HEK293 (cell line): ENCODE measurements at regions not wholly inside any gene's neighbourhood (a gene's known extent, or its start where the extent isn't known, plus 50 kb on each side); places are given as distances from the start of the nearest gene placed in this dataset.

Experiments used
- CTCF ChIA-PET: fragments of 350-600 bp; formaldehyde crosslinking; extraction: SDS; loops from one replicate; lab custom pipeline; 2021; ENCODE audit warnings: antibody characterized with exemption; lab: Yijun Ruan, JAX
- POLR2A ChIA-PET: fragments of 300-600 bp; formaldehyde crosslinking; extraction: SDS; loops from one replicate; lab custom pipeline; 2020; ENCODE audit warnings: antibody characterized with exemption, inconsistent platforms; lab: Yijun Ruan, JAX
- H3K27ac ChIP-seq: fragments of 200-500 bp; sonication (Bioruptor generic); 2 replicates; pipeline ENCODE4 v1.5.1; 2014; ENCODE audit warnings: low read depth, low read length, control low read depth, inconsistent platforms; ENCODE audit errors: extremely low read depth
- H3K36me3 ChIP-seq, 2 experiments: fragments of 200-500 bp in 1 of 2; sonication (Bioruptor generic) in 1 of 2; 1 replicate in 1 of 2; 2 replicates in 1 of 2; pipeline ENCODE4 v1.5.1; 2014 to 2017; ENCODE audit warnings: inconsistent platforms in 2 of 2, low read length in 2 of 2; ENCODE audit not compliant: control insufficient read depth in 2 of 2, insufficient read depth in 1 of 2
- H3K4me1 ChIP-seq: fragments of 200-500 bp; sonication (Bioruptor generic); 2 replicates; pipeline ENCODE4 v1.5.1; 2014; ENCODE audit warnings: mild to moderate bottlenecking, low read length, inconsistent platforms; ENCODE audit not compliant: control insufficient read depth, insufficient read depth
- H3K4me3 ChIP-seq: 2 replicates; pipeline ENCODE4 v1.5.1; 2011; ENCODE audit warnings: low read depth, mild to moderate bottlenecking, control low read depth, low read length, moderate library complexity
- H3K9me3 ChIP-seq: fragments of 200-500 bp; sonication (Bioruptor generic); 2 replicates; pipeline ENCODE4 v1.5.1; 2014; ENCODE audit warnings: low read depth, low read length, inconsistent platforms; ENCODE audit not compliant: control insufficient read depth, insufficient read depth
- GLI4 ChIP-seq: fragments of 450-650 bp; formaldehyde crosslinking; IDR thresholded peaks from 2 replicates; pipeline ENCODE4 v1.5.1; 2016; ENCODE audit warnings: missing biosample characterization, missing genetic modification characterization
- IKZF3 ChIP-seq: fragments of 450-650 bp; IDR thresholded peaks from 2 replicates; pipeline ENCODE4 v1.5.0; 2018; ENCODE audit warnings: missing biosample characterization, mild to moderate bottlenecking, missing genetic modification characterization, moderate library complexity
- REPIN1 ChIP-seq: fragments of 450-650 bp; formaldehyde crosslinking; IDR thresholded peaks from 2 replicates; pipeline ENCODE4 v1.5.1; 2017; ENCODE audit warnings: missing biosample characterization, missing genetic modification characterization, low read depth
- ZBTB21 ChIP-seq: fragments of 450-650 bp; formaldehyde crosslinking; IDR thresholded peaks from 2 replicates; pipeline ENCODE4 v1.5.1; 2017; ENCODE audit warnings: missing biosample characterization, missing genetic modification characterization
- ZBTB48 ChIP-seq: fragments of 450-650 bp; formaldehyde crosslinking; IDR thresholded peaks from 2 replicates; pipeline ENCODE4 v1.5.1; 2016; ENCODE audit warnings: missing biosample characterization, missing genetic modification characterization
- ZIC2 ChIP-seq: fragments of 450-650 bp; formaldehyde crosslinking; IDR thresholded peaks from 2 replicates; pipeline ENCODE4 v1.5.1; 2016; ENCODE audit warnings: missing biosample characterization, missing genetic modification characterization
- ZNF221 ChIP-seq: fragments of 450-650 bp; formaldehyde crosslinking; IDR thresholded peaks from 2 replicates; pipeline ENCODE4 v1.5.1; 2017; ENCODE audit warnings: missing biosample characterization, missing genetic modification characterization, borderline replicate concordance
- ZNF223 ChIP-seq: fragments of 450-650 bp; formaldehyde crosslinking; IDR thresholded peaks from 2 replicates; pipeline ENCODE4 v1.5.1; 2016; ENCODE audit warnings: missing biosample characterization, missing genetic modification characterization
- ZNF624 ChIP-seq: fragments of 450-650 bp; formaldehyde crosslinking; IDR thresholded peaks from 2 replicates; pipeline ENCODE4 v1.5.1; 2017; ENCODE audit warnings: missing biosample characterization, missing genetic modification characterization
- TF ChIP-seq, protein P1 (sequence below): fragments of 450-650 bp; formaldehyde crosslinking; IDR thresholded peaks from 2 replicates; pipeline ENCODE4 v1.5.1; 2016; ENCODE audit warnings: missing biosample characterization, missing genetic modification characterization
- TF ChIP-seq, protein P2 (sequence below): fragments of 450-650 bp; formaldehyde crosslinking; IDR thresholded peaks from 2 replicates; pipeline ENCODE4 v1.5.1; 2016; ENCODE audit warnings: missing biosample characterization, missing genetic modification characterization
- TF ChIP-seq, protein P3 (sequence below): fragments of 450-650 bp; formaldehyde crosslinking; IDR thresholded peaks from 2 replicates; pipeline ENCODE4 v1.5.1; 2016; ENCODE audit warnings: missing biosample characterization, missing genetic modification characterization

DNA sequence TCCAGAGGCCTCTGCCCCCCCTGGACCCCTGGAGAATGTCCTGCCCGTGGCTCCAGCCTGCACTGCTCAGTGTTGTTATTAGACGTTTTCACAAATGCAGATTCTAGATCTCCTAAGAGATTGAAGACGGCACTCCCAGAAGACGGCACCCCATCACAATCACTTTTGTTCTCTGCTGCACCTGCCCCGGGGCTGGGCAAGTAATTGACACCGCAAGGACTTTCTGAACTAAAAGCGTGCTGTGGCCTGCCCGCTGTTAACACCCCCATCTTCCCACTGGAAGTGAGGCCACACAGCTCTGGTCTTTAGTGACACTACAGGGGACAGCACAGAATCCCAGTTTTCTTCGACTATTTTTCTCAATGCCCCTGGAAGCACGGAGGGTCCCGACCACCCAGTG is 256.9 kb downstream of the ENGASE start:
- CTCF ChIA-PET: interaction anchor here (0.6 kb wide), 1 partner anchor 47 kb away, joined by 3 read pairs; no protein-coding TSS in a partner anchor
- TF ChIP-seq ZIC2 (tag by site-specific recombination) (peak; percentile 83; the same call in 1 of the 2 replicates), GLI4 (tag by site-specific recombination) (no peak)
- TF ChIP-seq, all 188 proteins: peak for 1
- H3K4me3 ChIP-seq: no peak overlapping the region
- H3K9me3 ChIP-seq: no peaks in the 10 kb centered on the region
- H3K36me3 ChIP-seq: no peaks in the 10 kb centered on the region
- POLR2A ChIA-PET: interaction anchor here (0.6 kb wide), 1 partner anchor 49 kb away, joined by 3 read pairs; no protein-coding TSS in a partner anchor
- H3K27ac ChIP-seq: no peak overlapping the region
- H3K4me1 ChIP-seq: no peaks in the 10 kb centered on the region

DNA sequence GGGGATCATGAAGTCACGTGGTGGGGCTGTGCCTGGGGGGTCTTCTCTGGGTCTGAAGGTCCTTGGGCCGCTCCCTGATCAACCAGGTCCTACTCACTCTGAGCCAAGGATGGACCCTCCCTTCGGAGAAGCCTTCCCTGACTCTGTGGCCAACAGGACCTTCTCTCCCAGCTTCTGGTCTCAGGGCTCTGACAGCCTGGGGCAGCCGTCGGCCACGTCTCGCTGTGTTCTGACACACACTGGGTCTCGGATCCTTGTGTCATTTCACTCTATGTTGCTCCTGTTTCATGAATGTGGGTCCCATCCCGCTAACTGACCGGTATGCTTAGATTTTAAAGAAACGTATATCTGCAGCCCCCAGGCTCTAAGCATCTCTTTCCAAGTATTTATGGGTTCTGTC is 256.1 kb downstream of the ENGASE start:
- no peak overlapping the region for H3K4me3 ChIP-seq
- no peaks in the 10 kb centered on the region for H3K4me1 ChIP-seq
- TF ChIP-seq ZNF624 (tag by site-specific recombination): no peak
- TF ChIP-seq, protein P1, sequence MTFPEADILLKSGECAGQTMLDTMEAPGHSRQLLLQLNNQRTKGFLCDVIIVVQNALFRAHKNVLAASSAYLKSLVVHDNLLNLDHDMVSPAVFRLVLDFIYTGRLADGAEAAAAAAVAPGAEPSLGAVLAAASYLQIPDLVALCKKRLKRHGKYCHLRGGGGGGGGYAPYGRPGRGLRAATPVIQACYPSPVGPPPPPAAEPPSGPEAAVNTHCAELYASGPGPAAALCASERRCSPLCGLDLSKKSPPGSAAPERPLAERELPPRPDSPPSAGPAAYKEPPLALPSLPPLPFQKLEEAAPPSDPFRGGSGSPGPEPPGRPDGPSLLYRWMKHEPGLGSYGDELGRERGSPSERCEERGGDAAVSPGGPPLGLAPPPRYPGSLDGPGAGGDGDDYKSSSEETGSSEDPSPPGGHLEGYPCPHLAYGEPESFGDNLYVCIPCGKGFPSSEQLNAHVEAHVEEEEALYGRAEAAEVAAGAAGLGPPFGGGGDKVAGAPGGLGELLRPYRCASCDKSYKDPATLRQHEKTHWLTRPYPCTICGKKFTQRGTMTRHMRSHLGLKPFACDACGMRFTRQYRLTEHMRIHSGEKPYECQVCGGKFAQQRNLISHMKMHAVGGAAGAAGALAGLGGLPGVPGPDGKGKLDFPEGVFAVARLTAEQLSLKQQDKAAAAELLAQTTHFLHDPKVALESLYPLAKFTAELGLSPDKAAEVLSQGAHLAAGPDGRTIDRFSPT (tag by site-specific recombination): no peak
- TF ChIP-seq ZBTB48 (tag by site-specific recombination): no peak
- TF ChIP-seq IKZF3 (tag by site-specific recombination): no peak
- TF ChIP-seq, all 188 proteins: peak for 0
- no peaks in the 10 kb centered on the region for H3K9me3 ChIP-seq
- CTCF ChIA-PET: no interaction called here
- H3K36me3 ChIP-seq: no peaks in the 10 kb centered on the region
- POLR2A ChIA-PET: no interaction called here
- H3K27ac ChIP-seq: no peak overlapping the region

DNA sequence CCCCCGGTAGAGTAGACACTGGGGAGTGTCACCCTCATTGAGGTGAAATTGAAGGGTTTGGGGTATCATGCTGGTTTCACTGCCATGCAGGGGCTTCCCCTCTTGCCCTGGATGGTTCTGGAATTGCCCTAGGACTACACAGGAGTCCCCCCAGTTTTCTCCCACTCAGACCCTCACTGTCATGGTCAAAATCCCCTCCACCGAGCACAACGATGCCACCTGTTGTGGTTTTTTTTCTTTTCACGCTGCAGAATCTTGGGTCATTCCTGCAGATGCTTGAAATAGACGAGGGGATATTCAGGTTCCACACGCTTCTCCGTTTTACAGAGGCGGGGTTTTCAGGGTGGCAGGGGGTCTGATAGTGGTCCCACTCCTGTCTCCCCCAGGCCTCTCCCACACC is 255.6 kb downstream of the ENGASE start:
- Histone ChIP-seq H3K27ac (no peak overlapping the region), H3K9me3 (no peaks in the 10 kb centered on the region), H3K4me1 (no peaks in the 10 kb centered on the region), H3K36me3 (no peaks in the 10 kb centered on the region), H3K4me3 (no peak overlapping the region)
- ChIA-PET CTCF (no interaction called here), POLR2A (no interaction called here)
- TF ChIP-seq ZNF221 (tag by site-specific recombination): no peak
- no peak for TF ChIP-seq ZNF223 (tag by site-specific recombination)
- TF ChIP-seq, protein P2, sequence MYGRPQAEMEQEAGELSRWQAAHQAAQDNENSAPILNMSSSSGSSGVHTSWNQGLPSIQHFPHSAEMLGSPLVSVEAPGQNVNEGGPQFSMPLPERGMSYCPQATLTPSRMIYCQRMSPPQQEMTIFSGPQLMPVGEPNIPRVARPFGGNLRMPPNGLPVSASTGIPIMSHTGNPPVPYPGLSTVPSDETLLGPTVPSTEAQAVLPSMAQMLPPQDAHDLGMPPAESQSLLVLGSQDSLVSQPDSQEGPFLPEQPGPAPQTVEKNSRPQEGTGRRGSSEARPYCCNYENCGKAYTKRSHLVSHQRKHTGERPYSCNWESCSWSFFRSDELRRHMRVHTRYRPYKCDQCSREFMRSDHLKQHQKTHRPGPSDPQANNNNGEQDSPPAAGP (tag by site-specific recombination): no peak
- no peak for TF ChIP-seq ZBTB21
- no peak for TF ChIP-seq REPIN1 (tag by site-specific recombination)
- TF ChIP-seq, protein P3, sequence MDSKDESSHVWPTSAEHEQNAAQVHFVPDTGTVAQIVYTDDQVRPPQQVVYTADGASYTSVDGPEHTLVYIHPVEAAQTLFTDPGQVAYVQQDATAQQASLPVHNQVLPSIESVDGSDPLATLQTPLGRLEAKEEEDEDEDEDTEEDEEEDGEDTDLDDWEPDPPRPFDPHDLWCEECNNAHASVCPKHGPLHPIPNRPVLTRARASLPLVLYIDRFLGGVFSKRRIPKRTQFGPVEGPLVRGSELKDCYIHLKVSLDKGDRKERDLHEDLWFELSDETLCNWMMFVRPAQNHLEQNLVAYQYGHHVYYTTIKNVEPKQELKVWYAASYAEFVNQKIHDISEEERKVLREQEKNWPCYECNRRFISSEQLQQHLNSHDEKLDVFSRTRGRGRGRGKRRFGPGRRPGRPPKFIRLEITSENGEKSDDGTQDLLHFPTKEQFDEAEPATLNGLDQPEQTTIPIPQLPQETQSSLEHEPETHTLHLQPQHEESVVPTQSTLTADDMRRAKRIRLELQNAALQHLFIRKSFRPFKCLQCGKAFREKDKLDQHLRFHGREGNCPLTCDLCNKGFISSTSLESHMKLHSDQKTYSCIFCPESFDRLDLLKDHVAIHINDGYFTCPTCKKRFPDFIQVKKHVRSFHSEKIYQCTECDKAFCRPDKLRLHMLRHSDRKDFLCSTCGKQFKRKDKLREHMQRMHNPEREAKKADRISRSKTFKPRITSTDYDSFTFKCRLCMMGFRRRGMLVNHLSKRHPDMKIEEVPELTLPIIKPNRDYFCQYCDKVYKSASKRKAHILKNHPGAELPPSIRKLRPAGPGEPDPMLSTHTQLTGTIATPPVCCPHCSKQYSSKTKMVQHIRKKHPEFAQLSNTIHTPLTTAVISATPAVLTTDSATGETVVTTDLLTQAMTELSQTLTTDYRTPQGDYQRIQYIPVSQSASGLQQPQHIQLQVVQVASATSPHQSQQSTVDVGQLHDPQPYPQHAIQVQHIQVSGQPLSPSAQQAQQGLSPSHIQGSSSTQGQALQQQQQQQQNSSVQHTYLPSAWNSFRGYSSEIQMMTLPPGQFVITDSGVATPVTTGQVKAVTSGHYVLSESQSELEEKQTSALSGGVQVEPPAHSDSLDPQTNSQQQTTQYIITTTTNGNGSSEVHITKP: no peak
